ENCODE measurements at regions not wholly inside any gene's neighbourhood (a gene's known extent, or its start where the extent isn't known, plus 50 kb on each side); places are given as distances from the start of the nearest gene placed in this dataset.

DNA sequence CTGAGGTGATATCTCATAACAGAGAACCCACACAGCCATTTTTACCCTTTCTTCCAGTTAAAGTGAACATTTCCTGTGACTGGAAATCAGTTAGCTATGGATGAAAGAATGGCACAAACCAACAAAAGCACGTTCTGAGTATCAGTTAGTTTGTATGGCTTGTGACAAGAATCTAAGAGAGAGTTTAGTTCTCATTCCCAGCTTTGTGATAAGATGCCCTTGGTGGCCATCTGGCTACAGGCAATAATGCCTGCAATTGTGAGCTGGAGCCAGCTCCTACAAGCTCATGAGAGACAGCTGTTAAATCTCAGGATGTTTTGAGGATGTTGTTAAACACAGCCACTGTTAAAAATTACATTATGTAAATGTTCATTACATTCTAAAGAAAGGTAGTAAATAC, 122.0 kb upstream of the FRMD6 start:
- DNase-seq (no peak), FAIRE-seq (no peak), ATAC-seq (no peak)
- no peaks in the 10 kb centered on the region for H3K36me3 ChIP-seq
- no peak overlapping the region for H3K27ac ChIP-seq
- intact Hi-C loops (cut with DNase I), result no loop called here
- TF ChIP-seq, protein P1, sequence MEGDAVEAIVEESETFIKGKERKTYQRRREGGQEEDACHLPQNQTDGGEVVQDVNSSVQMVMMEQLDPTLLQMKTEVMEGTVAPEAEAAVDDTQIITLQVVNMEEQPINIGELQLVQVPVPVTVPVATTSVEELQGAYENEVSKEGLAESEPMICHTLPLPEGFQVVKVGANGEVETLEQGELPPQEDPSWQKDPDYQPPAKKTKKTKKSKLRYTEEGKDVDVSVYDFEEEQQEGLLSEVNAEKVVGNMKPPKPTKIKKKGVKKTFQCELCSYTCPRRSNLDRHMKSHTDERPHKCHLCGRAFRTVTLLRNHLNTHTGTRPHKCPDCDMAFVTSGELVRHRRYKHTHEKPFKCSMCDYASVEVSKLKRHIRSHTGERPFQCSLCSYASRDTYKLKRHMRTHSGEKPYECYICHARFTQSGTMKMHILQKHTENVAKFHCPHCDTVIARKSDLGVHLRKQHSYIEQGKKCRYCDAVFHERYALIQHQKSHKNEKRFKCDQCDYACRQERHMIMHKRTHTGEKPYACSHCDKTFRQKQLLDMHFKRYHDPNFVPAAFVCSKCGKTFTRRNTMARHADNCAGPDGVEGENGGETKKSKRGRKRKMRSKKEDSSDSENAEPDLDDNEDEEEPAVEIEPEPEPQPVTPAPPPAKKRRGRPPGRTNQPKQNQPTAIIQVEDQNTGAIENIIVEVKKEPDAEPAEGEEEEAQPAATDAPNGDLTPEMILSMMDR (IDR thresholded peaks at IDR 0.05), result no peak
- no peak overlapping the region for H3K4me3 ChIP-seq
- H3K9me3 ChIP-seq, result no peaks in the 10 kb centered on the region
- no peaks in the 10 kb centered on the region for H3K27me3 ChIP-seq
- H3K4me1 ChIP-seq, result peaks cover 0 to 9% (median 0%) of the 10 kb centered on the region in 3 donors
- 29 to 31% methylated on average over 1 of the region's 1 CpG for WGBS, 2 donors

DNA sequence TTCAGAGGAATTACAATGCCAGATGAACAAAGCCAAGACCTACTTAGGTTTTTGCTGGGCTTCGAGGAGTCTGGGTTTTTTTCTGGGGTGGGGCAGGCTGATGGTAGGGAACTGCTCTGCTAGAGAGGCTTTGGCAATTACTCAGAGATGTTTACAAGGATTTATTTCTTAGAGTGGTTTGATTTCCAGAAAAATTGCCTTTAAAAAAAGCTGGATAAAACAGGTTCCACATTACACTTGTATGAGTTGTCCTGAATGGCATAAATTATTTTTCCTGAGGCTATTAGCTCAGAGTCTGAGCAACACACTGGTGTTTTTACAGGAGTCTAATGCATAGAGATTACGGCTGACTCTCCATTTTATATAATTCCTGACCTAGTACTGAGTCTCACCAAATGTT, 118.5 kb upstream of the FRMD6 start:
- no peaks in the 10 kb centered on the region for H3K36me3 ChIP-seq
- intact Hi-C loops (cut with DNase I), result no loop called here
- no peak overlapping the region for H3K27ac ChIP-seq
- no peaks in the 10 kb centered on the region for H3K9me3 ChIP-seq
- FAIRE-seq, result no peak
- WGBS, 2 donors, result 76 to 77% methylated on average over 2 of the region's 2 CpGs
- DNase-seq, result no peak
- H3K27me3 ChIP-seq, result no peaks in the 10 kb centered on the region
- TF ChIP-seq, protein P1 (IDR thresholded peaks at IDR 0.05), result no peak
- H3K4me1 ChIP-seq, result peaks cover 0 to 15% (median 0%) of the 10 kb centered on the region in 3 donors
- no peak for ATAC-seq
- H3K4me3 ChIP-seq, result no peak overlapping the region

DNA sequence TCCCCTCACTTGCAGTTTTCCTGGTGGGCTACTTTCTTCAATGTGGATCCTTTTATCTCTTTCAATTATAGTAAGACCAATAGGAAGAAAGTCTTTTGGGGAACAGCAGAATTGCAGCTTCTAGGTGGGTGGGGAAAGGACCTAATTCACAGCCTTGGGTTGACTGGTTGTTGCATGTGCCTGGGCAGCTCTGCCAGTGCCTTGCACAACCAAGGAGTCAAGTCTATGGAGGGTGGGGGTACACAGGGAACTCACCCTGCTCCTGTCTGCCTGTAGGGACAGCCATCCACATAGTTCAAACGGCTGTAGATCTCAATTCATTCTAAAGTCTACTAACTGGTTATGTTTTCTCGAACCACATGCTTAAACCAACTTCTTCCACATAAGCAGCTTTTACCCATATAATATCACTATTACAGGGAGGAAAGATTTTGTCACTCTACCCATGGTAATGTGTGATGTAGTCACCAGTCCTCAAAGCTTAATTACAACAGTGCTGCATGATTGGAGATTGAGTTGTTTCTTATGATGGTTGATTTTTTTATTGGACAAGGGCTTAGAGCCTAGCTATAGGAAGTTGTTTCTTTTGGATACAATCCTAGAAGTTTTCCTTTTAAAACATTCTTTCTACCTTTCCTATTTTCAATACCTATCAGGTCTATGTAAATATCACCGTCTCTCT, 117.7 kb upstream of the FRMD6 start:
- Histone ChIP-seq H3K9me3 (no peaks in the 10 kb centered on the region), H3K27me3 (no peaks in the 10 kb centered on the region), H3K4me3 (no peak overlapping the region), H3K36me3 (no peaks in the 10 kb centered on the region), H3K27ac (peak overlapping the region in 2 of 4 donors; percentile 43 to 64), H3K4me1 (peaks cover 0 to 15% (median 0%) of the 10 kb centered on the region in 3 donors)
- FAIRE-seq (no peak), ATAC-seq (peak in 2 of 4 donors; percentile 29 to 34), DNase-seq (no peak)
- 47 to 56% methylated on average over 3 of the region's 3 CpGs for WGBS, 2 donors
- intact Hi-C loops (cut with DNase I), result no loop called here
- TF ChIP-seq, protein P1 (IDR thresholded peaks at IDR 0.05), result no peak

DNA sequence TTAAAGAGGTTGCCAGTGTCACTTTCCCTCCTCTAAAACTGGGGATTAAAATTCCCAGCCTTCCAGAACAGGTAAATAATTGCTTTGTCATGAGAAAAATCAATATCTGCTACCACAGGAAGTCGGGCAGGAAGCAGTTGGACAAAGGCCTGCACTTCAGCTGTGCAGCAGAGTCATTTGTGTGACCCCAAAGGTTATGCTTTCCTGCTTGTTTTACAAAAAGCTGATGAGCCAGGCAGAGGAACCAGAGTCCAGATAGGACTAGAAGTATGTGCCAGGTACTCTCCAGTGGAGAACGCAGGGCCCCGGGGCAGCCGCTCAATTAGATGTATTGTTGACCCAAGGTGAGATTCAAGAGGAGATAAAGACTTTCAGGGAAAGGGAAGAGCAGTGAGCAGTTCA, 117.1 kb upstream of the FRMD6 start:
- DNase-seq, result peak in 4 of 6 donors; percentile 24 to 55 (median 46)
- Histone ChIP-seq H3K9me3 (no peaks in the 10 kb centered on the region), H3K27me3 (no peaks in the 10 kb centered on the region), H3K4me1 (peaks cover 0 to 15% (median 0%) of the 10 kb centered on the region in 3 donors), H3K4me3 (no peak overlapping the region), H3K27ac (peak overlapping the region in 2 of 4 donors; percentile 43 to 64), H3K36me3 (no peaks in the 10 kb centered on the region)
- FAIRE-seq, result no peak
- TF ChIP-seq, protein P1 (IDR thresholded peaks at IDR 0.05), result no peak
- peak; percentile 67 to 90 (median 80) for ATAC-seq
- 22 to 26% methylated on average over 4 of the region's 4 CpGs for WGBS, 2 donors
- intact Hi-C loops (cut with DNase I), result no loop called here

DNA sequence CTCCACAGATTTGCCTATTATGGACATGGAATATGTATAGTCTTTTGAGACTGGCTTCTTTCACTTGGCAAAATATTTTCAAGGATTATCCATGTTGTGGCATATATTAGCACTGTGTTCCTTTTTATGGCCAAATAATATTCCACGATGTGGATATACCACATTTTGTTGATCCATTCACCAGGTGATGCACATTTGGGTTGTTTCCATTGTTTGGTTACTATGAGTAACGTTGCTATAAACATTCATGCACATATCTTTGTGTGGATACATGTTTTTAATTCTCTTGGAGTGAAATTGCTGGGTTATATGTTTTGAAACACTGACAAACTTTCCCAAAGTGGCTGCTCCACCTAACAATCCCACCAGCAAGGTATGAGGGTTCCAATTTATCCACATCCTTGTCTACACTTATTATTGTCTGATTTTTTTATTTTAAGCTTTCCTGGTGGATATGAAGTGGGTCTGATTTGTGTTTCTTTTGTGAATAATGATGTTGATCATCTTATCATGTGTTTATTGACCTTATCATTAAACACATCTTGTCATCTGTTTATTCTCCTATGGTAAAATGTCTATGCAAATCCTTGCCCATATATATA, 116.2 kb upstream of the FRMD6 start:
- no peak for FAIRE-seq
- peak overlapping the region in 2 of 4 donors; percentile 43 to 64 for H3K27ac ChIP-seq

More for the DNA sequence above, 116.2 kb upstream of the FRMD6 start:
- Histone ChIP-seq H3K4me3 (no peak overlapping the region), H3K9me3 (no peaks in the 10 kb centered on the region), H3K36me3 (no peaks in the 10 kb centered on the region), H3K27me3 (no peaks in the 10 kb centered on the region), H3K4me1 (peaks cover 0 to 15% (median 0%) of the 10 kb centered on the region in 3 donors)
- intact Hi-C loops (cut with DNase I), result no loop called here
- DNase-seq (no peak), ATAC-seq (no peak)
- TF ChIP-seq, protein P1 (IDR thresholded peaks at IDR 0.05), result no peak
- WGBS, 2 donors, result 84 to 94% methylated on average over 2 of the region's 2 CpGs
